RWPE2 (cell line): ENCODE measurements at regions not wholly inside any gene's neighbourhood (a gene's known extent, or its start where the extent isn't known, plus 50 kb on each side); places are given as distances from the start of the nearest gene placed in this dataset.
A peak's percentile ranks its signal among the peaks of the same experiment; 100 is the strongest.
"Not testable (repeated sequence)": the region's sequence is repeated elsewhere in the genome, so short reads cannot be mapped to it uniquely, and the experiment has no call there.

Source experiments
- ATAC-seq: fragments of 200-7000 bp; cut with Tn5 transposase; 3 replicates; pipeline ENCODE4 v1.9.1; 2021; ENCODE audit warnings: low read depth
- DNase-seq: peaks from one replicate; pipeline ENCODE4 v3.0.0-alpha.2; 2020; ENCODE audit warnings: low spot score
- H3K27ac ChIP-seq: fragments of 450-650 bp; 2 replicates; pipeline ENCODE4 v1.5.1; 2017; ENCODE audit warnings: mild to moderate bottlenecking; ENCODE audit not compliant: poor library complexity, severe bottlenecking
- H3K27me3 ChIP-seq: fragments of 250-450 bp; sonication (Bioruptor Pico); 2 replicates; pipeline ENCODE4 v1.5.1; 2021; ENCODE audit warnings: mild to moderate bottlenecking, moderate library complexity; ENCODE audit not compliant: insufficient read depth, poor library complexity, severe bottlenecking
- H3K36me3 ChIP-seq: fragments of 250-450 bp; sonication (Bioruptor Pico); 2 replicates; pipeline ENCODE4 v1.5.1; 2020; ENCODE audit warnings: low read depth, mild to moderate bottlenecking, moderate library complexity
- H3K4me1 ChIP-seq: fragments of 250-450 bp; sonication (Bioruptor Pico); 2 replicates; pipeline ENCODE4 v1.5.1; 2021; ENCODE audit warnings: mild to moderate bottlenecking, moderate library complexity; ENCODE audit not compliant: insufficient read depth, poor library complexity, severe bottlenecking
- H3K4me3 ChIP-seq: fragments of 250-450 bp; sonication (Bioruptor Pico); 2 replicates; pipeline ENCODE4 v1.5.1; 2021; ENCODE audit warnings: mild to moderate bottlenecking, moderate library complexity; ENCODE audit not compliant: severe bottlenecking
- H3K9me3 ChIP-seq: fragments of 250-450 bp; sonication (Bioruptor Pico); 2 replicates; pipeline ENCODE4 v1.5.1; 2021; ENCODE audit warnings: mild to moderate bottlenecking, moderate library complexity; ENCODE audit not compliant: severe bottlenecking
- CTCF ChIP-seq: fragments of 450-650 bp; IDR thresholded peaks from one replicate; pipeline ENCODE4 v1.5.1; 2017; ENCODE audit warnings: mild to moderate bottlenecking, moderate library complexity; ENCODE audit not compliant: poor library complexity, severe bottlenecking

- Histone ChIP-seq H3K4me1 (peaks cover 26% of the 10 kb centered on the region), H3K27ac (peak overlapping the region; percentile 65)
- no peak for DNase-seq
Measured at GRCh38 chr3:36648241-36649034, 115.9 kb downstream of the DCLK3 start.

GRCh38 chr3:36647423-36647853 is 116.9 kb downstream of the DCLK3 start:
- Histone ChIP-seq H3K27me3 (no peaks in the 10 kb centered on the region), H3K4me1 (peaks cover 26% of the 10 kb centered on the region), H3K4me3 (no peak overlapping the region), H3K36me3 (no peaks in the 10 kb centered on the region), H3K27ac (peak overlapping the region; percentile 65), H3K9me3 (no peaks in the 10 kb centered on the region)
- no peak for TF ChIP-seq CTCF
- DNase-seq (no peak), ATAC-seq (no peak)

More at GRCh38 chr3:36648241-36649034, 115.9 kb downstream of the DCLK3 start:
- ATAC-seq, result peak; percentile 93
- H3K4me3 ChIP-seq, result no peak overlapping the region
- no peaks in the 10 kb centered on the region for H3K27me3 ChIP-seq
- no peak for TF ChIP-seq CTCF
- no peaks in the 10 kb centered on the region for H3K36me3 ChIP-seq
- no peaks in the 10 kb centered on the region for H3K9me3 ChIP-seq

- no peak for TF ChIP-seq CTCF
- DNase-seq (no peak), ATAC-seq (no peak)
- Histone ChIP-seq H3K36me3 (no peaks in the 10 kb centered on the region), H3K9me3 (no peaks in the 10 kb centered on the region), H3K27me3 (no peaks in the 10 kb centered on the region), H3K27ac (no peak overlapping the region), H3K4me3 (no peak overlapping the region), H3K4me1 (peaks cover 12% of the 10 kb centered on the region)
Measured at GRCh38 chr3:36643192-36643591, 121.2 kb downstream of the DCLK3 start.

- H3K9me3 ChIP-seq, result no peaks in the 10 kb centered on the region
- DNase-seq (no peak), ATAC-seq (peak; percentile 79)
- H3K27ac ChIP-seq, result no peak overlapping the region
- H3K4me3 ChIP-seq, result no peak overlapping the region
- no peaks in the 10 kb centered on the region for H3K27me3 ChIP-seq
- H3K36me3 ChIP-seq, result no peaks in the 10 kb centered on the region
- no peak for TF ChIP-seq CTCF
- no peaks in the 10 kb centered on the region for H3K4me1 ChIP-seq
Measured at GRCh38 chr3:36635731-36636130, 128.6 kb downstream of the DCLK3 start.

- H3K36me3 ChIP-seq, H3K9me3 ChIP-seq, H3K4me3 ChIP-seq, DNase-seq, H3K27me3 ChIP-seq, ATAC-seq, H3K4me1 ChIP-seq, H3K27ac ChIP-seq: not testable (repeated sequence)
Measured at GRCh38 chr3:36633897-36634296, 130.5 kb downstream of the DCLK3 start.
